ENCODE measurements at regions not wholly inside any gene's neighbourhood (a gene's known extent, or its start where the extent isn't known, plus 50 kb on each side); places are given as distances from the start of the nearest gene placed in this dataset.
A peak's percentile ranks its signal among the peaks of the same experiment; 100 is the strongest.

DNA sequence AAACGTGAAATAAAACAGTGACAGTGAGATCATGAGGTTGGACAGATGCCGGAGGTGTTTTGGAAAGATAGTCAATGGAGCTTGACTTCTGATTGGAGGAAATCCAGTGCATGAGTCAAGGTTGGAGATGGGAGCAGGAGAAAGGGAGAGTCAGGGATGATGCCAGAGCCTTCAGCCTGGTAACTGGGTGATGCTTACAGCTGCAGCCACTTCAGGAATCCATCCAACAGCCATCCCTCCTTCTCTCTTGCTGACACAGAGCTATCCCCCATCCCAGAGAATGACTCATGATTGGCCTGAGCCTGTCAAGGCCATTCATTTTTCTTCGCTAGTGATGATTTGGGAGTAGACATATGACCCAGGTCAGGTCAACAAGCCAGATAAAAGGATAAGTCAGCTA, 112.8 kb downstream of the SAMD5 start:
- in situ Hi-C loops (cut with HindIII; ENCODE audit: low pct_unique_long_range_greater_than_20kb, low sequenced_read_pairs) = no loop called here
- no peak for DNase-seq (ENCODE audit: low read depth, low spot score)

DNA sequence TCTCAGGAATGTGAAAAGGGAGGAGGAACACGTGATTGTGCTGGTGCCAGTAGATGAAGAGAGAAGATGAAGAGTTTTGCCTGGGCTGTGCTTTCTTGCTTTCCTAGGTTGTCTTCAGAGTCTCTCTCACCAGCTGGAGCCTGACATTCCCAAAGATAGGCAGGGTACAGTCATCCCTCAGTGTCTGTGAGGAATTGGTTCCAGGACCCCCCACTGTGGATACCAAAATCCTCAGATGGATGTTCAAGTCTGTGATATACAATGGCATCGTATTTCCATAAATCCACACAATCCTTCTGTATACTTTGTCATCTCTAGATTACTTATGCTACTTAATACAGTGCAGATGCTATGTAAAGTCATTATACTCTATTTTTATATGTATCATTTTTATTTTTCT, 113.5 kb downstream of the SAMD5 start:
- DNase-seq (ENCODE audit: low read depth, low spot score) = no peak
- in situ Hi-C loops (cut with HindIII; ENCODE audit: low pct_unique_long_range_greater_than_20kb, low sequenced_read_pairs) = no loop called here

DNA sequence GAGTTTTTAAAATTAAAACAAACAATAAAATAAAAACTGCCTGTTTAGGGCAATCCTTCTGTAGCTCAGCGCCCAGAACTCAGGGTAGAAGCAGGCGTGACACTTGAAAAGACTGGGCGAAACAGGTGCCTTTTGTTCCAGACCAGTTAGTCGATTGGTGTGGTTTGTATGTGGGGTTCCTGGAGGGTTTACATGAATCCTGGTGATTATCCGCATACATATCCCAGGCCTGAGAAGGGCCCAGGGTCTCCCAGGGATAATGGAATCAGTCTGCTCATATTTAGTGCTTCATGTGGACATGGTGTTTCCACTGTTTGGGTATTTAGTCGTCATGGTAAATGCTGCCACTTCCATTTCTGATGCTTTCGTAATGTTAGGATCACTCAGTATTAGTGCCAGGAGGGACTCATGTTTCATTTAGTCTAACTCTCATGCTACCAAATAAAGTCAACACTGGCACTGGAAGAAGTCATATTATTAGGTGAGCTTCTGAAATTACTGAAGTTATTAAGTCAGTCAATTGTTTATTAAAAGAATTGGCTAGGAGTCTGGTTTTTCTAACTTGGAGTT, 116.5 kb downstream of the SAMD5 start:
- in situ Hi-C loops (cut with HindIII; ENCODE audit: low pct_unique_long_range_greater_than_20kb, low sequenced_read_pairs) = no loop called here

DNA sequence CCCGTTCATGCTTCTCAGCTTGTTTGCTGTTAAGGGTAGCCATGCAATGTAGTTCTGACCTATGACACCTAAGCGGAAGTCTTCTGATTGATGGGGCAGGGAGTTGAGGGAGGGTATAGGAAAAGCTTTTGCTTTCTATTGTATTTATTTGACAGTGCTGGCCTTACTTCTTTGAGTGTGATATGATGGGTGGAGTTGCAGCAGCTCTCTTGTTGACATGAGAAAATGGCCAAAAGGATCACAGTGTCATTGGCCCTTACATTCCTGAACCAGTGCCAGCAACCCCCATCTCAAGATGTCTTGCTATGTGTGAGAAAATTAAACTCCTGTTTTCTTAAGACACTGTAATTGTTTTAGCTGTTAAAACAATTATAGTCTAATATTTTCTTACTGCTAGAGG, 117.5 kb downstream of the SAMD5 start:
- DNase-seq (ENCODE audit: low read depth, low spot score) = no peak
- in situ Hi-C loops (cut with HindIII; ENCODE audit: low pct_unique_long_range_greater_than_20kb, low sequenced_read_pairs) = no loop called here

More for the DNA sequence above, 116.5 kb downstream of the SAMD5 start:
- DNase-seq (ENCODE audit: low read depth, low spot score) = no peak

DNA sequence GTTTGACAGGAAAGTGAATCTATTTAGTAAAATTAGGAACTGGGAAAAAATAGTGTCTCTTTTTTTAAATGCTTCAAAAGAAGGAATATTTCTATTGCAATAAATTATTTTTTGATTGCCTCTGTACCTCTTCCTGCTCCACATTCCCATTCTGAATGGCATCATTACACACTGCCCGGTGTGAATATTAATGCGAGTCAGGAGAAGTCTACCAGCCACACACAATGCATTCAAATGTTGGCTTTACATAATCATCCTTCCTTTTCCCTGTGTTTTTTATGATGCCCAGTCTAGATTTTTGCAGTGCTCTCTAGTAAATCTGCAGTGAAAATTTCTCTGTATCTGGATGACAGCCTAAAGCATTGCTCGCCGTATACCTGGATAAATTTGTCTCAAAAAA, 118.9 kb downstream of the SAMD5 start:
- in situ Hi-C loops (cut with HindIII; ENCODE audit: low pct_unique_long_range_greater_than_20kb, low sequenced_read_pairs) = no loop called here
- DNase-seq (ENCODE audit: low read depth, low spot score) = no peak

DNA sequence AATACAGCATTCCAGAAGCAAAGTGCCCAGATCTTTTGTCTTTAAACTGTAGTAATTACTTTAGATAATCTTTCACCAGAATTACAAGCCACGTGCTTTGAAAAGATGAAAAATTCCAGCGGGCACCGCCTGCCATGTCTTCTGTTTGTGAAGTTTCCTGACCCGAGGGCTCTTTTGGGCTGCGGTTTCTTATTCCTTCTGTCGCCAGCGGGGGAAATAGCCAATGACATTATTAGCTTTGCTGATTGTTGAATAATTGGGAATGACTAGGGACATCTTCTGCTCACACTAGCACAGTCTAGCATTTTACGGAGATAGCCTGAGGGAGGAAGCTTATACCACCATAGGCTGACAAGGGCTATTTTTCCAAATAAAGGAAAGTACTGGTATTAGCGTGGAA, 124.7 kb downstream of the SAMD5 start:
- DNase-seq (ENCODE audit: low read depth, low spot score) = no peak
- in situ Hi-C loops (cut with HindIII; ENCODE audit: low pct_unique_long_range_greater_than_20kb, low sequenced_read_pairs) = no loop called here

DNA sequence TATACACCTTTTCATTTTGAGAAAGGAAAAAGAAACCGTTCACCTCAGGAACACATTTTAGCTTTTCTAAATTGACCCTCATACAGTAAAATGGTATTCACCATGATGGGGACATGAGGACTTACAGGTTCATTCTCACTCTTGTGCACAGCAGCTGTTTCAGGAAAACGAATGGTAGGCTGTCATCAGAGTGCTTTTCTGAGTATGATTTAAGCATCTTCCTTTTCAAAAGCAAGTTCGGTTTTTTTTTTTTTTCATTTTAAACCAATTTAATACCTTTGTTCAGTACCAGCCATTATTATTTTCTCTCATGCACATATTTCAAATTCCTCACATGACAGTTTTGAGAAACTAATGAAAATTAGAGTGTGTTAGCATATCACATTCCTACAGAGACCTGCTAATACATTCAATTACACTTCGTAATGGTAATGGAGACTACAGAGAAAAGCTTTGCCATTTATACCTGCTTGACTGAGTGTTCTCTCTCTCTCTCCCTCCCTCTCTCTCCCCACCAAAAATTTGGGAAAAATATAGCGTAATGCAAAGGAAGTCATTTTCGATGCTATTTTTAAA, 129.2 kb downstream of the SAMD5 start:
- in situ Hi-C loops (cut with HindIII; ENCODE audit: low pct_unique_long_range_greater_than_20kb, low sequenced_read_pairs) = no loop called here
- no peak for DNase-seq (ENCODE audit: low read depth, low spot score)

DNA sequence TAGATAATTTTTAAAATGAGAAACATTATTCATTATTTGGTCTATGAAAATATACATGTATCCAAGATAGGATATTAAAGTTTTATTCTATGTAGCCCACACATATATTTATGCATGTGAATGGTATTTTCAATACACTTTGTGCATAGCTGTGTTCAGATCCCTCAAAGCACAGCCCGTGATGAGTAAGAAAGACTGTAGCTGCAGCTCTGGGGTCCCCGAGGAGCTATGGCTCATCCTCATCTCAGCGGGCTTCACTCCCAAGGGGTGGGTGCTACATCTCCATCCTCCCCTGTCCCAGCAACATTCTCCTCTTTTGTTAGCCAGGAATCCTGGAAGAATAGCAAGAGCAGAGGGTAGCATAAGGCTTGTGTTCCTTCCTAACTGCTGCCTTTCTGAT, 130.8 kb downstream of the SAMD5 start:
- no peak for DNase-seq (ENCODE audit: low read depth, low spot score)
- in situ Hi-C loops (cut with HindIII; ENCODE audit: low pct_unique_long_range_greater_than_20kb, low sequenced_read_pairs) = no loop called here

DNA sequence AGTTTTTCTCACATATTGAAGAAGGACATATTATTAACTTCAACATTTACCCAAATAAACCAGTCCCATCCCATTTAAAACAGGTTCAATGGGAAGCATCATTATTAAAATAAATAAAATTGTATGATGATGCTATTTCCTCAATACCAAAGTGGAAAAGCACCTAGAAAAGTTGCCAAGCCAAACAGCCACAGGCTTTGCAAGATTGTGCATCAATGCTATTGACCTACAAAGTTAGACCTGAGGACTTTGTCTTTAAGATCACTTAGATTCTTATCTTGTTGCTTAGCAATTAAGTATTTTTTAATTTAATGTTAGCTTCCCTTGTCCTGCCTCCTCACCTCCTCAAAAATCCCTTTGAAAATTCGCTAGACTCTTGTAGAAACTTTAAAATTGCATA, 132.1 kb downstream of the SAMD5 start:
- in situ Hi-C loops (cut with HindIII; ENCODE audit: low pct_unique_long_range_greater_than_20kb, low sequenced_read_pairs) = no loop called here
- DNase-seq (ENCODE audit: low read depth, low spot score) = no peak

DNA sequence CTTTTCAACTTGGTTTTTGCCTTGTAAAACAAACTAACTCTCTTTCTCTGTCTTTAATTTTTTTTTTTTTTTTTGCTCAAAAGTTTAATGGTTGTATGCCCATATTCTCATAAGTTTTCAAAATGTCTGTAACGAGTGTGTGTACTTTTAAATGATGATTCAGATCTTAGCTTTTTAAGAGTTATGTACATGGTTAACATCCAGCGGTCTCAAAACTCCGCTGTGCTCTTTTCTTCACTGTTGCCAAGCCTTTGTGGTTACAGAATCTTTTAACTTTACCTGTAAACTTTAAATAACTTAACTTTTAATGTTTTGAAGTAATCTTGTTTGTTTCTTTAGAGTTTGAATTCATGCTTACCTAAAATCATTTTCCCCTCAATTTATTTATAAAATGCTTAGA, 133.0 kb downstream of the SAMD5 start:
- no peak for DNase-seq (ENCODE audit: low read depth, low spot score)
- in situ Hi-C loops (cut with HindIII; ENCODE audit: low pct_unique_long_range_greater_than_20kb, low sequenced_read_pairs) = no loop called here

DNA sequence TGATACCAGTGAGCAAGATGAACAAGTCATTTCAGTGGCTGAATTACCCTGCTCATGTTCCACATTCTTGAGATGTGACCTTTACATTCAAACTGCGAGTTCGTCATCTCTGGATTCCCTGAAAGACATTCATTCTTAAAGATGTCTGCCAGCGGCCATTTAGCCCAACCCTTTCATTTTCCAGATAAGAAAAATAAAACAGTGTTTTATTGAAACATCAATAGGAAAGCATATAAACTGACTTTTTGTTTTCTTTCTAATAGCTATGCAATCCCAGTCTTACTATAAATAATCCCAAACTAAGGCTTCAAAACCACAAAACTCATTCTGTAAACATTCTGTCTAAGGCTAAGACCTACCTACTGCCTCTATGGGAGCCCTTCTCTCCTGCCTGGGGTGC, 134.0 kb downstream of the SAMD5 start:
- DNase-seq (ENCODE audit: low read depth, low spot score) = peak; percentile 97

DNA sequence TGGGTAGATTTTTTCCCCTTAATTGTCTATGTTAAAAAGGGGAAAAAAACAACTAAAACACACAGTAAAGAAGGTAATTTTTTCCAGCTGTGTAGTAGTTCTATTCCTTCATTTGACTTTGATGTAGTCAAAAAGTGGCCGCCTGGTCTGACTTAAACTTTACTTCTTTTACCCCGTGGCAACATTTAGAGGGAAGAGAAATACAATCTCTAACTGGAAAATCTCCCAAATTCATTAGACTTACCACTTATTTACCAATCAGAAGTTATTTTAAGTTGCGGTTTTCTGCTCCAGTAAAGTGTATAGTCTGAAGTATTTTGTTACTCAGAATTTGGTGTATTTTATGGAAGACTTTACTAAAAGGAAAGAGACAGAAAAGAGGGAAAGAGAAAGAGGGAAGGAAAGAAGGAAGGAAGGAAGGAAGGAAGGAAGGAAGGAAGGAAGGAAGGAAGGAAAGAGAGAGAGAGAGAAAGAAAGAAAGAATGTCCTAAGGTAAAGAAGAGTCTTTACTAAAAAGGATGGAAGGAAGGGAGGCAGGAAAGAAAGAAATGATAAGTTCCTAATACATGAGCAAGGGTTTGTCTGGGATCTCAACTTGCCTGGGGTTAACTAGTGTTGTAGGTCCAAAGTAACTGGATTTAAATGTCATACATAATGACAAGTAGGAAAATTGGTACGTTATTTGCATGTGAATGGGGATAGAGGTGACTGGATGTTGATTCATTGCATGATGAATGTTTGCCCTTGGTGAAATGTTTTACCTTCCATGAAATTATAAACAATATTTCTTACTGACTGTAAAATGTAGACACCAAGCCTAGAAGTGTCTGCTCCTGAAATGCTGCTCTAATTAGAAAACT, 135.1 kb downstream of the SAMD5 start:
- no peak for DNase-seq (ENCODE audit: low read depth, low spot score)
- in situ Hi-C loops (cut with HindIII; ENCODE audit: low pct_unique_long_range_greater_than_20kb, low sequenced_read_pairs) = no loop called here

More for the DNA sequence above, 134.0 kb downstream of the SAMD5 start:
- in situ Hi-C loops (cut with HindIII; ENCODE audit: low pct_unique_long_range_greater_than_20kb, low sequenced_read_pairs) = no loop called here

DNA sequence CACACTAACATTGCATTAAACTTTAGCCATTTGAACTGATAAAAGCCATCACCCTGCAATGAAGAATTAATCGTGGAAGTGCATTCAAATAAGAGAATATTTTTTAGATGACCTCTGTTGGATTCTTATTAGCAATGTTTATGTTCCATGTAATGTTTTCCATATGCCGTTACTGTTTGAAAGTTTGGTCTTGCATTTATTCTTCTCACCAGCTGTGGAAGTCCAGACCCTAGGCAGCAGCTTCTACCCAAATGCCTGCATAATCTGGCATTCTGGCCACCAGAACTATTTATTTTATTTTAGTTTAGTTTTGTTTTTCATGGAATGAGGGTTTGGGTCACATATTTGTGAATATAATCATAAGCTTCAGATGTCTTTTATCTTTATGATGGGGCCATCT, 140.4 kb downstream of the SAMD5 start:
- no peak for DNase-seq (ENCODE audit: low read depth, low spot score)
- in situ Hi-C loops (cut with HindIII; ENCODE audit: low pct_unique_long_range_greater_than_20kb, low sequenced_read_pairs) = no loop called here

DNA sequence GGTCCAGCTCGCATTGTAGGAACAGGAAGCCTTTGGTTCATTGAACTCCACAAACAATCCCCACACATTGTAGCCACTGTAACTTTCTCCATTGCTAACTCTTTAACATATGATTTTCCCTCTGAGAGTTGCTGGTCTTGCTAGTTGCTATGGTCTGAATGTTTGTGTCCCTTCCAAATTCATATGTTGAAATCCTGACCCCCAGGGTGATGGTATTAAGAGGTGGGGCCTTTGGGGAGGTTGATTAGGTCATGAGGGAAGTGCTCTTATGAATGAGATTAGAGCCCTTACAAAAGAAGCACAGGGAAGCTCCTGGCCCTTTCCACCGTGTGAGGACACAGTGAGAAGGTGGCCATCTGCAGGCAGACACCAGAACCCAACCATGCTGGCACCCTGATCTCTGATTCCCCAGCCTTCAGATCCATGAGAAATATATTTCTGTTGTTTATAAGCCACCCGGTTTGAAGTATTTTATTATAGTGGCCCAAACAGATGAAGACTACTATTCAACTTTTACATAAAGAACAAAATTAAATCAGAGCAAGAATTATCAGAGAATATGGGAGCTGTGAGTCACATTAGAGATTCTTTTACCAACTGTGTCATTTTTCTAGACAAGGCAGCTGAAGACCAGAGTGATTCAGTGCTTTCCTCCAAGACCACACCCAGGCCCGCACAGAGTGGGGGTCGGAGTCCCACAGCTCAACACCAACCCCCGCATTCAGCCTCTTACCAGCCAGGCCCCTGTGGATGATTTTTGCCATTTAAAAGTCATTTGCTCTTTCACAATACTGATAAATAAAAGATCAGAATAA, 143.0 kb downstream of the SAMD5 start:
- peak; percentile 90 for DNase-seq (ENCODE audit: low read depth, low spot score)
- in situ Hi-C loops (cut with HindIII; ENCODE audit: low pct_unique_long_range_greater_than_20kb, low sequenced_read_pairs) = no loop called here

DNA sequence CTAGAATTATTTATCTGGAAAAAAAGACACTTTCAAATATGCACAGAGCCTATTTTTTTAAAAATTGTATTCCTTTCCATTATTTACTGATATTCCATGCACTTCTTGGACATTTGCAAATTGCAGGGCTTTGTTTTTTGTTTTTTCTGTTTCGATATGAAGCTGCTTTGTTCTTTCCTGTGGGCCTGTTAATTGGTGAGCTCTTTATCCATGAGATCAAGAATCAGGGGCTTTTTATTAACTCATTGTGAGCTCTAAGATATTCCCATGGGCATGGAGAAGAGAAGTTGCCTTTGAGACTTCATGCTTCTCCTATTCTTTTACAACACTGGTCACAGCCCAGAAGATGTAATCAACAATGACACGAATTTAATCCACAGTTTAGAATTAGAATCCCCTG, 145.1 kb downstream of the SAMD5 start:
- DNase-seq (ENCODE audit: low read depth, low spot score) = no peak
- in situ Hi-C loops (cut with HindIII; ENCODE audit: low pct_unique_long_range_greater_than_20kb, low sequenced_read_pairs) = no loop called here

DNA sequence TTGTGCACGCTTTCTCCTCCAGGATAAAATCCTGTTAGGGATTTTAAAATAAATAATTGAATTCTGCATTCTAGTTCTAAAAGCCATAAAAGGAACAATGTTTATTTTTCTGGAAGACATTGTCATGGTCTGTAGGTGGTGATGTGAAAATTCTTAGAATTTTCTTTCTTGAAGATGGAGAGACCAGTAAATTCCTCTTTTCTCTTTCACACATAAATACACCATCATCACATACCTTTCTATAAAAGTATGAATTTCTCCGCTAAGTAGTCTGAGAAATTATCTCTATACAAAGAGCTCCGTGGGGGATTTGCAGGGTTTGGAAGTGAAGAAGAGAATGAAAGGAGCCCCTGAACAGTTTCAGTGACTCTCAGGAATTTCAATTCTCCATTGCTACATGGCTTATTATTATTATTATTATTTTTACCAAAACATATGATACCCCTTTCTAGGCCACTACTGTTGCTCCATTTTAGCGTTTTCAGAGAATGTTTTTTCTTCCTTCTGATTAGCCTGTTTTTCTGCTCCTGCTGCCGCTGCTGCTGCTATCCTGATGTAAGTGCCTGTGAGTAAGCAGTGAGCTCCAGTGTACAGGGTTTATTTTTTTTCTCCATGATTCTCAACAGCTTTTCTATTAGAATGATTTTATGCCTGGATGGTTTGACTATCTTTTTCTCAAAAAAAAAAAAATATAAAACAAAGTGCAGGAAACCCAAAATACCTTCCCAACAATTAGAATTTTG, 145.8 kb downstream of the SAMD5 start:
- DNase-seq (ENCODE audit: low read depth, low spot score) = no peak
- in situ Hi-C loops (cut with HindIII; ENCODE audit: low pct_unique_long_range_greater_than_20kb, low sequenced_read_pairs) = no loop called here

DNA sequence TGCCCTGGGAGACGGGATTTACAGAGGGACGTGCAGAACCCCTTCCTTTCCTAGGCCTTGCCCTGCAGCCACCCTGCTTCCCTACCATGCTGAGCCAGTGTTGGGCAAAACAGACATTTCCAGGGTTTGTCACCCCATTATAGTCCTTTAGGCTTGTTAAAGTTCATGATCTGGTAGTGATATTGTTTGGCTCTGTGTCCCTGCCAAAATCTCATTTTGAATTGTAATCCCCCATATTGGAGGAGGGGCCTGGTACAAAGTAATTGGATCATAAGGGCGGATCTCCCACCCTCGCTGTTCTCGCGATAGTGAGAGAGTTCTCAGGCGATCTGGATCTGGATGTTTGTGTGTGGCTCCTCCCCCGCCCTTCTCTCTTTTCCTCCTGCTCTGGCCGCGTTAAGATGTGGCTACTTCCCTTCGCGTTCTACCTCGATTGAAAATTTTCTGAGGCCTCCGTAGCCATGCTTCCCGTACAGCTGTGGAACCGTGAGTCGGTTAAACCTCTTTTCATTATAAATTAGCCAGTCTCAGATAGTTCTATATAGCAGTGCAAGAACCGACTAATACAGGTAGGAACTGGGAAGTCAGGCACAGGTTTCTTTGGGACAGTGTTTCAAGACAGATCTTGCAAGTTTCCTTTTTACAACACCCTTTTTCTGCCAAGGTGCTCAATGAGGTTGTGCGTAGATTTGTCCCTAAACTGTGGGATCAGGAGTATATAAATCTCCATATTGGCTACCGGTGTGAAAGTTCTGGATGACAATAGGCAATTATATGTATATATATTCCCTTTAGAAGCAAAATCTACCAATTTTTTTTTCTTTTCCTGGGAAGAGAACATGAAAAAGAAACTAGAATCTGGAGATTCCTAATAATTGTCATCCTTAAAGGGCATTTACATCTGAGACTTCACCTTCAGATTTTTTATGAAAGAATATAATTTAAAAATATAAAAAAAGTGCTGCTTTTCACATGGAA, 152.1 kb downstream of the SAMD5 start:
- in situ Hi-C loops (cut with HindIII; ENCODE audit: low pct_unique_long_range_greater_than_20kb, low sequenced_read_pairs) = no loop called here
- no peak for DNase-seq (ENCODE audit: low read depth, low spot score)
